AG04450 (cell line): ENCODE measurements at regions not wholly inside any gene's neighbourhood (a gene's known extent, or its start where the extent isn't known, plus 50 kb on each side); places are given as distances from the start of the nearest gene placed in this dataset.

Experiments
- CTCF ChIA-PET: fragments of 300-600, 350-600 bp; formaldehyde crosslinking; extraction: SDS; loops from one replicate; lab custom pipeline; 2022; ENCODE audit warnings: antibody characterized with exemption, inconsistent platforms; lab: Charles Lee
- POLR2A ChIA-PET: fragments of 350-600 bp; formaldehyde crosslinking; extraction: SDS; loops from one replicate; lab custom pipeline; 2021; ENCODE audit warnings: antibody characterized with exemption, inconsistent platforms; lab: Yijun Ruan, JAX
- DNase-seq: peaks from one replicate; pipeline ENCODE4 v3.0.0-alpha.2; 2011; ENCODE audit warnings: low read depth, low spot score
- H3K27ac ChIP-seq: one replicate; pipeline ENCODE4 v1.5.1; 2012; ENCODE audit warnings: low read depth, low read length, control low read depth
- H3K27me3 ChIP-seq: one replicate; pipeline ENCODE4 v1.6.0; 2012; ENCODE audit warnings: low read length; ENCODE audit not compliant: control insufficient read depth, insufficient read depth
- H3K4me3 ChIP-seq: 2 replicates; pipeline ENCODE4 v1.5.1; 2011; ENCODE audit warnings: mild to moderate bottlenecking, low read depth, low read length, control low read depth
- H3K9me3 ChIP-seq: 2 replicates; pipeline ENCODE4 v1.5.1; 2012; ENCODE audit warnings: low read length; ENCODE audit not compliant: control insufficient read depth, insufficient read depth
- TF ChIP-seq, protein P1 (sequence below): IDR thresholded peaks from 2 replicates; pipeline ENCODE4 v1.5.1; 2011; ENCODE audit warnings: low read depth, low read length, control low read depth, inconsistent platforms

DNA sequence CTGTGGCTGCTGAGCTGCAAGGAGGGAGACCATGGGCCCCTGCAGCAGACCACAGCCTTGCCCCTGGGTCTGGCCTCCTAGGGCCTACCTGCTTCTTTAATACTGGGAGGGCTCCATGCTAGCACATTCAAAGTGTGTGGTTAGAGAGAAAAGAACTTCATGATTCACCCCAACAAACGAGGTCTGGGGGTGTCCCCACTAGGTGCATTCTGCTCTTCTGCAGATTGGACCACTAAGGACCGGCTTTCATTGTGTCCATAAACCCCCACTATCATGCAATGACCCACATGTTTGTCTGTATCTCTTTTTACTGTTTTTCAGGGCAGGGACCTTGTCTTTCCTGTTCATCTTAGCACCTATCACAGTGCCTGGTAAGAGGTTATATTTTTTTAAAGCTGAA lies 185.4 kb downstream of the OMA1 start:
- POLR2A ChIA-PET: no interaction called here
- CTCF ChIA-PET: no interaction called here
- TF ChIP-seq, protein P1, sequence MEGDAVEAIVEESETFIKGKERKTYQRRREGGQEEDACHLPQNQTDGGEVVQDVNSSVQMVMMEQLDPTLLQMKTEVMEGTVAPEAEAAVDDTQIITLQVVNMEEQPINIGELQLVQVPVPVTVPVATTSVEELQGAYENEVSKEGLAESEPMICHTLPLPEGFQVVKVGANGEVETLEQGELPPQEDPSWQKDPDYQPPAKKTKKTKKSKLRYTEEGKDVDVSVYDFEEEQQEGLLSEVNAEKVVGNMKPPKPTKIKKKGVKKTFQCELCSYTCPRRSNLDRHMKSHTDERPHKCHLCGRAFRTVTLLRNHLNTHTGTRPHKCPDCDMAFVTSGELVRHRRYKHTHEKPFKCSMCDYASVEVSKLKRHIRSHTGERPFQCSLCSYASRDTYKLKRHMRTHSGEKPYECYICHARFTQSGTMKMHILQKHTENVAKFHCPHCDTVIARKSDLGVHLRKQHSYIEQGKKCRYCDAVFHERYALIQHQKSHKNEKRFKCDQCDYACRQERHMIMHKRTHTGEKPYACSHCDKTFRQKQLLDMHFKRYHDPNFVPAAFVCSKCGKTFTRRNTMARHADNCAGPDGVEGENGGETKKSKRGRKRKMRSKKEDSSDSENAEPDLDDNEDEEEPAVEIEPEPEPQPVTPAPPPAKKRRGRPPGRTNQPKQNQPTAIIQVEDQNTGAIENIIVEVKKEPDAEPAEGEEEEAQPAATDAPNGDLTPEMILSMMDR: no peak
- Histone ChIP-seq H3K9me3 (no peaks in the 10 kb centered on the region), H3K27ac (no peak overlapping the region), H3K27me3 (no peaks in the 10 kb centered on the region), H3K4me3 (no peak overlapping the region)
- no peak for DNase-seq

DNA sequence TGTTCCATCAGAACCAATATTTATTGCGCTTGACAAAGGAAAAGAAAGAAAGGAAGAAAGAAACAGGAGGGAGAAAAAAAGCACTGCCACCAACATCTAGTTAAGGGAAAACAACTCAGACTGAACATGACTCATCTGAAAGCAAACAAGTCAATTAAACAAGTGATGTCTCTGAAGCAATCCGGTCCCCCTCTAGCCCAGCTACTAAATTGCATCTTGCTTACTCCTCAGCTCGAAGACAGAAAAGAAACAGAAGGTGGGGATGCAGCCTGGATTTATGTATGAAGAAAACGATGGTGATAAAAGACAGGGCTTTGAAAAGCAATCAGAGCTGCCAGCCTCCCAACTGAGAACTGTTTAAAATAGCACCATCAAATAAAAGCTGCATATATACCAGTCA lies 188.2 kb downstream of the OMA1 start:
- TF ChIP-seq, protein P1: no peak
- no peaks in the 10 kb centered on the region for H3K9me3 ChIP-seq
- DNase-seq: no peak
- H3K27me3 ChIP-seq: no peaks in the 10 kb centered on the region
- H3K4me3 ChIP-seq: no peak overlapping the region
- POLR2A ChIA-PET: no interaction called here
- CTCF ChIA-PET: interaction anchor here (0.6 kb wide), 1 partner anchor 190 kb away, joined by 3 read pairs; no protein-coding TSS in a partner anchor
- no peak overlapping the region for H3K27ac ChIP-seq

DNA sequence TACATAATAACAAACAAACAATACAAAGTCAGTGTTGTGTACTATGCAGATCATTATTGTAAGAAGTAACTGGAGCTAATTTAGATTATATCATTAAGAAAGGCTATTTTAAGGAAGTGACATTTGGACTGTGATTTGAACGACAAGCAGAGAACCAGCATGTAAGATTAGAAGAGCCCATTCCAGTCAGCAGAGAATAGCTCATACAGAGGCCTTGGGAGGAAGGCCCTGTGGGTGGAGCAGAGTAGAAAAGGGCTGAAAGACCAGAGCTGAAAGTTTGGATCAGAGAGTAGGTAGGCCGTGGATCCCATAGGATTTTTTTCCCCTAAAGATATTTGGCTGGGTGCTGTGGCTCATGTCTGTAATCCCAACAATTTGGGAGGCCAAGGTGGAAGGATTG lies 190.1 kb downstream of the OMA1 start:
- DNase-seq: no peak
- TF ChIP-seq, protein P1: no peak
- Histone ChIP-seq H3K4me3 (no peak overlapping the region), H3K27me3 (no peaks in the 10 kb centered on the region), H3K9me3 (no peaks in the 10 kb centered on the region), H3K27ac (no peak overlapping the region)
- POLR2A ChIA-PET: no interaction called here
- CTCF ChIA-PET: interaction anchor here (0.7 kb wide), 1 partner anchor 23 kb away, joined by 3 read pairs; no protein-coding TSS in a partner anchor

DNA sequence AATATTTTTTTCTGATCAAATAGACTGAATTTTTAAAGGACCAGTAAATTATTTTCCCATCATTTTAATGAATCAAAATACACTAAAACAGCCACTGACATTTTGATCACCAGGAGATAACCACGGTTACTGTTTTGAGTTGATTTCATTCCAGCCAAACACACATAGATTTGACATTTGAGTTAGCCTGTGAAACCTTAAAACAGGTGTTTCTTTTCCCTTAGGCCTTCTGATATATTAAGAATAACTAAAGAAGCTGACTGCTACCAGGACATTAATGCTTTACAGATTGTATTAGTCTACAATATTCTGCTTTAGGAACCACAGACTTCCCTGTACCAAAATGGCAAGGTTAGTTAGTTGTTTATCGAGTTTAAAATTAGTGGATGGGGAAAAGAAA lies 193.4 kb downstream of the OMA1 start:
- no peak overlapping the region for H3K27ac ChIP-seq
- ChIA-PET POLR2A (no interaction called here), CTCF (no interaction called here)
- no peak overlapping the region for H3K4me3 ChIP-seq
- TF ChIP-seq, protein P1: no peak
- H3K27me3 ChIP-seq: no peaks in the 10 kb centered on the region
- no peak for DNase-seq
- no peaks in the 10 kb centered on the region for H3K9me3 ChIP-seq

DNA sequence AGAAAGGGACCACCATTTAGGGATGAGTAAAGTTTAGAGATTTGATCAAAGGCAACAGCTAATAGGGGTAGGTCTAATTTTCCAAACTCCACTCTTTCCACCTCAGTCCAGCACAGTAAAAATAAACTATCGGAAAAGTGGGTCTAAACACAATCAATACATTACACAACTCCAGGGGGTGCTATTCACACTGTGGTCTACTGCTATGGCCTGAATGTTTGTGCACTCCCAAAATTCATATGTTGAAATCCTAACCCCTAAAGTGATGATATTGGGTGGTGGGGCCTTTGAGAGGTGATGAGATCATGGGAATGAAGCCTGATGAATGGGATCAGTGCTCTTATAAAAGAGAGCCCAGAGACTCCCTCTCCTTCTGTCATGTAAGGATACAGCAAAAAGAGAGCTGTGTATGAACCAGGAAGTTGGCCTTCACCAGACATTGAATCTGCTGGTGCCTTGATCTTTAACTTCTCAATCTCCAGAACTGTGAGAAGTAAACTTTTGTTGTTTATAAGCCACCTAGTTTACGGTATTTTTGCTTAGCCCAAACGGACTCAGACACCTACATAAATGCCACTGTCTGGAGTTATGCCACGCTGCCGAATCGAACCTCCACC lies 193.9 kb downstream of the OMA1 start:
- Histone ChIP-seq H3K27ac (no peak overlapping the region), H3K27me3 (no peaks in the 10 kb centered on the region), H3K4me3 (no peak overlapping the region), H3K9me3 (no peaks in the 10 kb centered on the region)
- ChIA-PET CTCF (no interaction called here), POLR2A (no interaction called here)
- DNase-seq: no peak
- TF ChIP-seq, protein P1: no peak
